GM23248 (cell line): ENCODE measurements at regions not wholly inside any gene's neighbourhood (a gene's known extent, or its start where the extent isn't known, plus 50 kb on each side); places are given as distances from the start of the nearest gene placed in this dataset.

ENCODE experiments used
- DNase-seq: peaks from one replicate; pipeline ENCODE4 v3.0.0-alpha.2; 2015
- H2AFZ ChIP-seq: fragments of 200-600 bp; sonication (generic); 2 replicates; pipeline ENCODE4 v1.6.1; 2016; ENCODE audit warnings: antibody characterized with exemption
- H3F3A ChIP-seq: fragments of 200-600 bp; sonication (generic); 2 replicates; pipeline ENCODE4 v1.6.1; 2016; ENCODE audit warnings: mild to moderate bottlenecking, antibody characterized with exemption, mixed run types; ENCODE audit not compliant: insufficient read depth
- H3K27ac ChIP-seq: fragments of 200-600 bp; sonication (generic); 2 replicates; pipeline ENCODE4 v1.5.1; 2016; ENCODE audit warnings: mild to moderate bottlenecking
- H3K27me3 ChIP-seq: fragments of 200-600 bp; sonication (generic); replicated peaks from 2 replicates; pipeline ENCODE4 v1.6.1; 2016; ENCODE audit warnings: mild to moderate bottlenecking; ENCODE audit not compliant: insufficient read depth
- H3K36me3 ChIP-seq: fragments of 200-600 bp; sonication (generic); 2 replicates; pipeline ENCODE4 v1.6.1; 2016; ENCODE audit warnings: low read depth, mild to moderate bottlenecking
- H3K4me1 ChIP-seq: fragments of 200-600 bp; sonication (generic); 2 replicates; pipeline ENCODE4 v1.6.1; 2016; ENCODE audit warnings: mild to moderate bottlenecking; ENCODE audit not compliant: insufficient read depth
- H3K4me2 ChIP-seq: fragments of 200-600 bp; sonication (generic); one replicate; pipeline ENCODE4 v1.6.1; 2016; ENCODE audit warnings: mild to moderate bottlenecking; ENCODE audit not compliant: unreplicated experiment
- H3K4me3 ChIP-seq: fragments of 200-600 bp; sonication (generic); 2 replicates; pipeline ENCODE4 v1.5.1; 2016; ENCODE audit warnings: mild to moderate bottlenecking
- H3K79me2 ChIP-seq: fragments of 200-600 bp; sonication (generic); 2 replicates; pipeline ENCODE4 v1.6.1; 2016; ENCODE audit warnings: mild to moderate bottlenecking; ENCODE audit not compliant: insufficient read depth
- H3K9ac ChIP-seq: fragments of 200-600 bp; sonication (generic); 2 replicates; pipeline ENCODE4 v1.6.1; 2016; ENCODE audit warnings: mild to moderate bottlenecking
- H3K9me2 ChIP-seq: fragments of 200-600 bp; sonication (generic); 2 replicates; pipeline ENCODE4 v1.6.1; 2016; ENCODE audit warnings: mixed run types, mild to moderate bottlenecking, moderate library complexity; ENCODE audit not compliant: insufficient read depth
- H3K9me3 ChIP-seq: fragments of 200-600 bp; sonication (generic); one replicate; pipeline ENCODE4 v1.6.1; 2017; ENCODE audit warnings: low read depth
- H4K20me1 ChIP-seq: fragments of 200-600 bp; sonication (generic); 2 replicates; pipeline ENCODE4 v1.6.0; 2016; ENCODE audit not compliant: insufficient read depth
- EZH2 ChIP-seq: fragments of 200-600 bp; sonication (generic); IDR thresholded peaks from 2 replicates; pipeline ENCODE4 v1.6.1; 2018; ENCODE audit warnings: antibody characterized with exemption, mild to moderate bottlenecking; ENCODE audit not compliant: insufficient read depth, poor library complexity, severe bottlenecking
- EZH2phosphoT487 ChIP-seq: fragments of 200-600 bp; sonication (generic); IDR thresholded peaks from 2 replicates; pipeline ENCODE4 v1.6.1; 2018; ENCODE audit warnings: antibody characterized with exemption, moderate library complexity, mild to moderate bottlenecking, low read depth; ENCODE audit not compliant: insufficient read depth
- WGBS, 2 experiments: methylation state at CpG; one replicate each; pipeline ENCODE4 v1.1.6; 2015 to 2017; ENCODE audit warnings: low lambda C conversion rate in 2 of 2, low coverage in 1 of 2; ENCODE audit errors: missing lambda C conversion rate in 2 of 2; 5-methylcytosine and 5-hydroxymethylcytosine counted together
- in situ Hi-C: fragments of 300-500 bp; cut with MboI; formaldehyde crosslinking; loops from 2 replicates; pipeline ENCODE4 v1.15.0; 2020

DNA sequence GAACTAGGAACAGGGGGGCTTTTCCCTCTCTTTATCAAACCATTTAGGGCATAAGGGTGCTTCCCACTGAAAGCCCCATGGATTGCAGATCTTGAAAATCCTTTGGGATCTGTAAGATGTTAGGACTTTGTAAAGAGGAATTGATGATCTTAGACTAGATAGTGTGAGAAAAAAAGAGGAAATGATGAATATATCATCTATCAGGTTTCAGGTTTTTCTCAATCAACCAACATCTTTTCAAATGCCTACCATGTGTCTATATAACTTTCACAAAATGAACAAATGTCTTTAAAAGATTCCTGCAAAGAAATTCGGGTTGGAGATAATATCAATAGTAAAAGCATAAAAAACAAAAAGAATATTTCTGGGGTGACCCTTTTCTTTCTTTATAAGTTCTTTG lies 50.1 kb downstream of the KCNC4 start:
- H3K9ac ChIP-seq, result no peak overlapping the region
- H3K27ac ChIP-seq, result no peak overlapping the region
- no peaks in the 10 kb centered on the region for H4K20me1 ChIP-seq
- no peaks in the 10 kb centered on the region for H3K36me3 ChIP-seq
- peaks cover 12% of the 10 kb centered on the region for H3K4me1 ChIP-seq
- H3K4me3 ChIP-seq, result no peak overlapping the region
- H3F3A ChIP-seq, result no peaks in the 10 kb centered on the region
- H3K27me3 ChIP-seq, result no peaks in the 10 kb centered on the region
- no peaks in the 10 kb centered on the region for H3K9me2 ChIP-seq
- DNase-seq, result no peak
- in situ Hi-C loops, result no loop called here
- no peak overlapping the region for H3K4me2 ChIP-seq
- H3K79me2 ChIP-seq, result no peaks in the 10 kb centered on the region
- TF ChIP-seq EZH2phosphoT487 (no peak), EZH2 (no peak)
- no peaks in the 10 kb centered on the region for H3K9me3 ChIP-seq
- WGBS, 2 experiments, result 24 to 48% methylated on average over 1 of the region's 1 CpG
- H2AFZ ChIP-seq, result no peak overlapping the region

DNA sequence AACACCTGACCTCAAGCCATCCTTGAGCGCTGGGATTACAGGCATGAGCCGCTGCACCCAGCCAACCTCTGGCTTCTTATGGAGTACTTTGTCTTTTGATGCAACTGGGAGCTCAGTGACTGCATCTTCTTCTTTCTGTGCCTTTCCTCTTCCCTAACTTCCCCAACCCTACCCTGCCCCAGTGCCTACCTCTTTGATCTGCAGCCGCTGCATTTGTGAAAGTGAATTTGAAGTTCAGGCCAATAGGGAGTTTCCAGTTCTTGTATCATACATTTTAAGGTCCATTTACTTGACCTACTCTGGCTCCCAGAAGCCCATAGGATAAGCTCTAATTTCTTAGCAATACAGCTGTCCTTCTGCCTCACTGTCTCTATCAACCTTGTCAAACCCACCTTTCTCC lies 52.2 kb downstream of the KCNC4 start:
- TF ChIP-seq EZH2 (no peak), EZH2phosphoT487 (no peak)
- Histone ChIP-seq H3K9ac (no peak overlapping the region), H3K4me2 (no peak overlapping the region), H4K20me1 (no peaks in the 10 kb centered on the region), H3K9me2 (no peaks in the 10 kb centered on the region), H3K4me1 (peaks cover 12% of the 10 kb centered on the region), H2AFZ (no peak overlapping the region), H3K4me3 (no peak overlapping the region), H3K36me3 (no peaks in the 10 kb centered on the region), H3K27ac (no peak overlapping the region), H3F3A (no peaks in the 10 kb centered on the region), H3K27me3 (no peaks in the 10 kb centered on the region), H3K9me3 (no peaks in the 10 kb centered on the region), H3K79me2 (no peaks in the 10 kb centered on the region)
- WGBS, 2 experiments, result 86 to 90% methylated on average over 3 of the region's 3 CpGs
- in situ Hi-C loops, result no loop called here
- DNase-seq, result no peak

DNA sequence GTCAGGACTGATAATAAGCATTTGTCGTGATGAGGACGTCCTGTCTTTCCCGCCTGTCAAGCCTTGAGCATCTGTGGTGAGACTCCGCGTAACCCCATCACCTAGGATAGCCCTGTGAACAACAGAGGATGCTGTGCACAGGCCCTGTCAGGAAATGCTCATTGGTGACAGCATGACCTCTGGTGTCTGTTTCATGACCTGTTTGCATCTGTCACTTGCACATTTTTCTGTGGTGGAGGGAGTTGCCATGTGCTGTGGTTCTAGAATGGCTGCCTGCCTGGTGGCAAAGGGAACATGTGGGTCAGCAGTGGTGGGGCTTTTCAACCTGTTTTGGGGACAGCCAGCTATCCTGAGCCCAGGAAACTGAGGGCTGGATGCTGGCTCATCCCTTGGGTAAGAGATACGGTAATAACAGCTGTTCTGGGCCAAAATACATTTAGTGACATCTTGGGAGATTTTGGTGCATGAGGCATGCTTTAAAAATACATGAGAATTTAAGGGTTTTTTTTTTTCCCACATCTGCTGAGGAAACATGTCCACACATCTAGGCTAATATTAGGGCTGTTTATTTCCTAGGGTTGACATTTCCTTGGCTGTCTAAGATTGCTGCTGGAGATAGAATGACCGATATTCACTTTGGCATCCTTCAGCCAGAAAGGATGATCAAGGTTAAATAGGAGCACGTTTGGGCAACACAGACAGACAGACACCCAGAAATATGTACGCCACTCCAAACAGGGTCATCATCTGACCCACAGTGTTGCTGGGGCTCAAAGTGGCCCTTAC lies 52.9 kb downstream of the KCNC4 start:
- DNase-seq, result no peak
- no peaks in the 10 kb centered on the region for H3K9me2 ChIP-seq
- no peaks in the 10 kb centered on the region for H3K79me2 ChIP-seq
- TF ChIP-seq EZH2 (no peak), EZH2phosphoT487 (no peak)
- no peaks in the 10 kb centered on the region for H3K27me3 ChIP-seq
- no peak overlapping the region for H3K9ac ChIP-seq
- no peaks in the 10 kb centered on the region for H4K20me1 ChIP-seq
- peaks cover 12% of the 10 kb centered on the region for H3K4me1 ChIP-seq
- 70 to 72% methylated on average over 9 of the region's 9 CpGs for WGBS, 2 experiments
- no peak overlapping the region for H3K27ac ChIP-seq
- H3K4me2 ChIP-seq, result no peak overlapping the region
- H2AFZ ChIP-seq, result no peak overlapping the region
- no peaks in the 10 kb centered on the region for H3F3A ChIP-seq
- H3K4me3 ChIP-seq, result no peak overlapping the region
- in situ Hi-C loops, result no loop called here
- no peaks in the 10 kb centered on the region for H3K36me3 ChIP-seq
- H3K9me3 ChIP-seq, result no peaks in the 10 kb centered on the region

DNA sequence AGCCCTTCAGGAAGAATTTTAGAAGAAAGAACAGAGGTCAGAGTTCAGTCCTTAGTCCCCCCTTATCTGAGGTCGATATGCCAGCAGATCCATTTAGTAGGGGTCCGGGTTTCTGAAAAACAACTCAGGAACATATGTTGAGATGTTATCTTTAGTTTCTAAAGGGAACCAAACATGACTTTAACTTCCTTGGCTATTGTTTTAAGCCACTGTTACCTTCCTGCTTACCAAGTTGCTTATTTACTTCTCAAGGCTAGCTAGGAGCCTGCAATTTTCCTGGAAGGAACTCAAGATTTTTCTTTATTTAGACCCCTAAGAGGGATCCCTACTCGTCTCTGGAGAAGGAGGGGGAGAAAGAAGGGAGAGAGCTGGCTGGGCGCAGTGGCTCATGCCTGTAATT lies 54.3 kb downstream of the KCNC4 start:
- no peaks in the 10 kb centered on the region for H4K20me1 ChIP-seq
- no peaks in the 10 kb centered on the region for H3K79me2 ChIP-seq
- H3K36me3 ChIP-seq, result no peaks in the 10 kb centered on the region
- no peaks in the 10 kb centered on the region for H3K9me3 ChIP-seq
- TF ChIP-seq EZH2, result no peak
- no peak for TF ChIP-seq EZH2phosphoT487
- H3K9me2 ChIP-seq, result no peaks in the 10 kb centered on the region
- 0 out of 2 replicates have a peak, but pooled peaks cover under 1% of the 10 kb centered on the region for H3K4me1 ChIP-seq
- WGBS, 2 experiments, result 66 to 71% methylated on average over 4 of the region's 4 CpGs
- H2AFZ ChIP-seq, result no peak overlapping the region
- no peak for DNase-seq
- no peaks in the 10 kb centered on the region for H3F3A ChIP-seq
- no peak overlapping the region for H3K9ac ChIP-seq
- H3K4me2 ChIP-seq, result no peak overlapping the region
- in situ Hi-C loops, result no loop called here
- H3K4me3 ChIP-seq, result no peak overlapping the region
- H3K27ac ChIP-seq, result no peak overlapping the region
- no peaks in the 10 kb centered on the region for H3K27me3 ChIP-seq

DNA sequence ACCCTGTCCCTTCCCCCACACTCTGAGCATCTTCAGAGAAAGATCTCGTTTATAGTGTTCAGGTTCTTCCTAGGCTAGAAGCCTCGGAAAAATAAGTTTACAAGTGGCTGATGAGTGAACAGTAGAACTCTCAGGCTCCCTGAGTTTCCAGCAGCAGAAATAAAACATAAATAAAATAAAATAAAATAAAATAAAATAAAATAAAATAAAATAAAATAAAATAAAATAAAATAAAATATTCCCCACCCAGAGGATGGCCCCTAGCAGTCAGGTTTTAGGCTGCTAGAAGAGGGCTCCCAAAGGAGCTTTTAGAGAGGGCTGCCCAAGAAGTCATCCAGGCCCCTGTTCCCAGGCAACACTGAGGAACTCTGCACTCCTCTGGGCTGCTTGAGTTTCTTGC lies 55.1 kb downstream of the KCNC4 start:
- Histone ChIP-seq H3F3A (no peaks in the 10 kb centered on the region), H3K9ac (no peak overlapping the region), H3K4me2 (no peak overlapping the region), H3K4me1 (no peaks in the 10 kb centered on the region), H4K20me1 (no peaks in the 10 kb centered on the region), H2AFZ (no peak overlapping the region), H3K4me3 (no peak overlapping the region), H3K27ac (no peak overlapping the region), H3K36me3 (no peaks in the 10 kb centered on the region), H3K9me2 (no peaks in the 10 kb centered on the region), H3K9me3 (no peaks in the 10 kb centered on the region), H3K79me2 (no peaks in the 10 kb centered on the region), H3K27me3 (no peaks in the 10 kb centered on the region)
- no peak for DNase-seq
- in situ Hi-C loops, result no loop called here
- 71 to 74% methylated on average over 2 of the region's 2 CpGs for whole genome bisulfite sequencing, 2 experiments
- no peak for TF ChIP-seq EZH2
- no peak for TF ChIP-seq EZH2phosphoT487
